Breast epithelium (tissue), 3 donors: ENCODE measurements at regions not wholly inside any gene's neighbourhood (a gene's known extent, or its start where the extent isn't known, plus 50 kb on each side); places are given as distances from the start of the nearest gene placed in this dataset.

Experiments
- POLR2A ChIP-seq: fragments of 450-650 bp; IDR thresholded peaks from one replicate; pipeline ENCODE4 v1.6.1; 2016; ENCODE audit warnings: antibody characterized with exemption, mild to moderate bottlenecking, moderate library complexity
- POLR2AphosphoS5 ChIP-seq, 3 donors: sonication (generic); formaldehyde crosslinking; IDR thresholded peaks; one replicate each; pipeline ENCODE4 v1.6.1; 2017; ENCODE audit warnings: antibody characterized with exemption in 3 of 3
- TF ChIP-seq, protein P1 (sequence below), 3 donors: fragments of 450-650 bp; IDR thresholded peaks; one replicate each; pipeline ENCODE4 v1.5.1; 2016 to 2017; ENCODE audit warnings: antibody characterized with exemption in 3 of 3, mild to moderate bottlenecking in 3 of 3, moderate library complexity in 3 of 3

DNA sequence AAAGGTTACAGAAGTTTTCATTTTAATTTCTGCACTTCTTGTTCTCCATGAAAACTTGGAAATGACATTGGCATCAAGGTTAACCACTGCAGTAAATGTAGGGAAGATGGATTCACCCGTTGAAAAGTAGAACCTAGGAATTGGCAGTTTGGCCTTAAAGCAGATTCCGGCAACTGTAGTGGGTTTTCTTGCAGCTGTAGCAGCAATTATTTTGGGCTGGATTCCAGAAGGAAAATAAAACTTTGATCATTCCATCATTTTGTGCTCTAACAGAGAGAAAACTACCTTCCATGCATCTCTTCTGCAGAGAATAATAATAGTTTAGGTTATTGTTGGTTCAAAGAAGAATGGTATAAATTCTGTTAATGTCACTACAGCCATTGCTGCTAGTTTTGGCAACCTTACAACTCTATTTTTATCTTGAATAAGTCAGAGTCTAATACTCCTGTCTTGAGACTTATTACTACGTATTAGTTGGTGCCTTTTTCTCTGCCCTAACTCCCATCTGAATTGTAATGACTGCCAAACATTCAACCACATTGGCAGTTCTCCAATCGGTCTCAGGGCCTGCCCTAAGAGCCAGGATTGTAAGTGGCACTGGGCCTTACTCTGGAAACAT, 178.1 kb upstream of the PIEZO2 start:
- TF ChIP-seq, protein P1, sequence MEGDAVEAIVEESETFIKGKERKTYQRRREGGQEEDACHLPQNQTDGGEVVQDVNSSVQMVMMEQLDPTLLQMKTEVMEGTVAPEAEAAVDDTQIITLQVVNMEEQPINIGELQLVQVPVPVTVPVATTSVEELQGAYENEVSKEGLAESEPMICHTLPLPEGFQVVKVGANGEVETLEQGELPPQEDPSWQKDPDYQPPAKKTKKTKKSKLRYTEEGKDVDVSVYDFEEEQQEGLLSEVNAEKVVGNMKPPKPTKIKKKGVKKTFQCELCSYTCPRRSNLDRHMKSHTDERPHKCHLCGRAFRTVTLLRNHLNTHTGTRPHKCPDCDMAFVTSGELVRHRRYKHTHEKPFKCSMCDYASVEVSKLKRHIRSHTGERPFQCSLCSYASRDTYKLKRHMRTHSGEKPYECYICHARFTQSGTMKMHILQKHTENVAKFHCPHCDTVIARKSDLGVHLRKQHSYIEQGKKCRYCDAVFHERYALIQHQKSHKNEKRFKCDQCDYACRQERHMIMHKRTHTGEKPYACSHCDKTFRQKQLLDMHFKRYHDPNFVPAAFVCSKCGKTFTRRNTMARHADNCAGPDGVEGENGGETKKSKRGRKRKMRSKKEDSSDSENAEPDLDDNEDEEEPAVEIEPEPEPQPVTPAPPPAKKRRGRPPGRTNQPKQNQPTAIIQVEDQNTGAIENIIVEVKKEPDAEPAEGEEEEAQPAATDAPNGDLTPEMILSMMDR (IDR thresholded peaks at IDR 0.05), result no peak
- TF ChIP-seq POLR2A (no peak), POLR2AphosphoS5 (IDR thresholded peaks at IDR 0.05) (no peak)
